ENCODE measurements at regions not wholly inside any gene's neighbourhood (a gene's known extent, or its start where the extent isn't known, plus 50 kb on each side); places are given as distances from the start of the nearest gene placed in this dataset.
"Not testable (repeated sequence)": the region's sequence is repeated elsewhere in the genome, so short reads cannot be mapped to it uniquely, and the experiment has no call there.

- not testable (repeated sequence) for H3K27me3 ChIP-seq (ENCODE audit: control insufficient read depth in 3 of 3, insufficient read depth in 3 of 3, low read length in 3 of 3); H3K9me3 ChIP-seq (ENCODE audit: control insufficient read depth in 2 of 2, insufficient read depth in 1 of 2, low read depth in 1 of 2, low read length in 1 of 2); FAIRE-seq; H3K27ac ChIP-seq (ENCODE audit: low read depth in 1 of 3, low read length in 2 of 3); DNase-seq; H3K36me3 ChIP-seq (ENCODE audit: control insufficient read depth in 3 of 3, insufficient read depth in 2 of 3, low read depth in 1 of 3, low read length in 3 of 3); H3K4me1 ChIP-seq (ENCODE audit: control insufficient read depth in 3 of 3, insufficient read depth in 2 of 3, low read depth in 1 of 3, low read length in 2 of 3); H3K4me3 ChIP-seq (ENCODE audit: low read depth in 1 of 3, low read length in 3 of 3)
- 72% methylated on average over 3 of the region's 11 CpGs; no CpG with 5 or more reads in 2 of the 3 donors for WGBS, 3 donors
Observed at GRCh38 chr15:84360902-84361301, 125.3 kb downstream of the GOLGA6L4 start.

- not testable (repeated sequence) for H3K9me3 ChIP-seq (ENCODE audit: control insufficient read depth in 2 of 2, insufficient read depth in 1 of 2, low read depth in 1 of 2, low read length in 1 of 2); H3K4me3 ChIP-seq (ENCODE audit: low read depth in 1 of 3, low read length in 3 of 3); FAIRE-seq; DNase-seq; H3K4me1 ChIP-seq (ENCODE audit: control insufficient read depth in 3 of 3, insufficient read depth in 2 of 3, low read depth in 1 of 3, low read length in 2 of 3); H3K27me3 ChIP-seq (ENCODE audit: control insufficient read depth in 3 of 3, insufficient read depth in 3 of 3, low read length in 3 of 3); H3K27ac ChIP-seq (ENCODE audit: low read depth in 1 of 3, low read length in 2 of 3); H3K36me3 ChIP-seq (ENCODE audit: control insufficient read depth in 3 of 3, insufficient read depth in 2 of 3, low read depth in 1 of 3, low read length in 3 of 3)
Observed at GRCh38 chr15:84384421-84384820, 148.8 kb downstream of the GOLGA6L4 start.

- no peaks in the 10 kb centered on the region for H3K4me1 ChIP-seq (ENCODE audit: control insufficient read depth in 3 of 3, insufficient read depth in 2 of 3, low read depth in 1 of 3, low read length in 2 of 3)
- no peak overlapping the region for H3K27ac ChIP-seq (ENCODE audit: low read depth in 1 of 3, low read length in 2 of 3)
- DNase-seq = no peak
- H3K36me3 ChIP-seq (ENCODE audit: control insufficient read depth in 3 of 3, insufficient read depth in 2 of 3, low read depth in 1 of 3, low read length in 3 of 3) = no peaks in the 10 kb centered on the region
- FAIRE-seq = no peak
- H3K9me3 ChIP-seq (ENCODE audit: control insufficient read depth in 2 of 2, insufficient read depth in 1 of 2, low read depth in 1 of 2, low read length in 1 of 2) = no peaks in the 10 kb centered on the region
- no peak overlapping the region for H3K4me3 ChIP-seq (ENCODE audit: low read depth in 1 of 3, low read length in 3 of 3)
- H3K27me3 ChIP-seq (ENCODE audit: control insufficient read depth in 3 of 3, insufficient read depth in 3 of 3, low read length in 3 of 3) = no peaks in the 10 kb centered on the region
- WGBS, 3 donors = 36 to 70% (median 69%) methylated on average over 7 to 8 of the region's 8 CpGs
Observed at GRCh38 chr15:84387086-84387485, 151.5 kb downstream of the GOLGA6L4 start.

- H3K27me3 ChIP-seq (ENCODE audit: control insufficient read depth in 3 of 3, insufficient read depth in 3 of 3, low read length in 3 of 3); DNase-seq; H3K9me3 ChIP-seq (ENCODE audit: control insufficient read depth in 2 of 2, insufficient read depth in 1 of 2, low read depth in 1 of 2, low read length in 1 of 2); H3K4me3 ChIP-seq (ENCODE audit: low read depth in 1 of 3, low read length in 3 of 3); FAIRE-seq; H3K36me3 ChIP-seq (ENCODE audit: control insufficient read depth in 3 of 3, insufficient read depth in 2 of 3, low read depth in 1 of 3, low read length in 3 of 3); H3K27ac ChIP-seq (ENCODE audit: low read depth in 1 of 3, low read length in 2 of 3); H3K4me1 ChIP-seq (ENCODE audit: control insufficient read depth in 3 of 3, insufficient read depth in 2 of 3, low read depth in 1 of 3, low read length in 2 of 3): not testable (repeated sequence)
- WGBS, 3 donors = 71 to 97% (median 93%) methylated on average over 1 of the region's 1 CpG
Observed at GRCh38 chr15:84388201-84388600, 152.6 kb downstream of the GOLGA6L4 start.

- not testable (repeated sequence) for FAIRE-seq; H3K4me3 ChIP-seq (ENCODE audit: low read depth in 1 of 3, low read length in 3 of 3); H3K4me1 ChIP-seq (ENCODE audit: control insufficient read depth in 3 of 3, insufficient read depth in 2 of 3, low read depth in 1 of 3, low read length in 2 of 3); DNase-seq; H3K27ac ChIP-seq (ENCODE audit: low read depth in 1 of 3, low read length in 2 of 3); H3K36me3 ChIP-seq (ENCODE audit: control insufficient read depth in 3 of 3, insufficient read depth in 2 of 3, low read depth in 1 of 3, low read length in 3 of 3); H3K27me3 ChIP-seq (ENCODE audit: control insufficient read depth in 3 of 3, insufficient read depth in 3 of 3, low read length in 3 of 3); H3K9me3 ChIP-seq (ENCODE audit: control insufficient read depth in 2 of 2, insufficient read depth in 1 of 2, low read depth in 1 of 2, low read length in 1 of 2)
- 46 to 57% (median 55%) methylated on average over 1 of the region's 2 CpGs for WGBS, 3 donors
Observed at GRCh38 chr15:84388638-84389037, 153.1 kb downstream of the GOLGA6L4 start.

GRCh38 chr15:84390324-84390723 is 154.8 kb downstream of the GOLGA6L4 start:
- H3K27ac ChIP-seq (ENCODE audit: low read depth in 1 of 3, low read length in 2 of 3); DNase-seq; H3K9me3 ChIP-seq (ENCODE audit: control insufficient read depth in 2 of 2, insufficient read depth in 1 of 2, low read depth in 1 of 2, low read length in 1 of 2); H3K27me3 ChIP-seq (ENCODE audit: control insufficient read depth in 3 of 3, insufficient read depth in 3 of 3, low read length in 3 of 3); FAIRE-seq; H3K4me1 ChIP-seq (ENCODE audit: control insufficient read depth in 3 of 3, insufficient read depth in 2 of 3, low read depth in 1 of 3, low read length in 2 of 3); H3K4me3 ChIP-seq (ENCODE audit: low read depth in 1 of 3, low read length in 3 of 3); H3K36me3 ChIP-seq (ENCODE audit: control insufficient read depth in 3 of 3, insufficient read depth in 2 of 3, low read depth in 1 of 3, low read length in 3 of 3): not testable (repeated sequence)
- 47 to 92% (median 70%) methylated on average over 3 to 4 of the region's 4 CpGs for WGBS, 3 donors

GRCh38 chr15:84391191-84391590 is 155.6 kb downstream of the GOLGA6L4 start:
- DNase-seq (no peak), FAIRE-seq (no peak)
- Histone ChIP-seq H3K27ac (ENCODE audit: low read depth in 1 of 3, low read length in 2 of 3) (no peak overlapping the region), H3K4me3 (ENCODE audit: low read depth in 1 of 3, low read length in 3 of 3) (no peak overlapping the region), H3K4me1 (ENCODE audit: control insufficient read depth in 3 of 3, insufficient read depth in 2 of 3, low read depth in 1 of 3, low read length in 2 of 3) (no peaks in the 10 kb centered on the region), H3K27me3 (ENCODE audit: control insufficient read depth in 3 of 3, insufficient read depth in 3 of 3, low read length in 3 of 3) (no peaks in the 10 kb centered on the region), H3K9me3 (ENCODE audit: control insufficient read depth in 2 of 2, insufficient read depth in 1 of 2, low read depth in 1 of 2, low read length in 1 of 2) (no peaks in the 10 kb centered on the region), H3K36me3 (ENCODE audit: control insufficient read depth in 3 of 3, insufficient read depth in 2 of 3, low read depth in 1 of 3, low read length in 3 of 3) (no peaks in the 10 kb centered on the region)
- WGBS, 3 donors = 64 to 70% (median 64%) methylated on average over 3 of the region's 3 CpGs

GRCh38 chr15:84392020-84392419 is 156.4 kb downstream of the GOLGA6L4 start:
- 82 to 96% (median 83%) methylated on average over 7 of the region's 7 CpGs for WGBS, 3 donors
- H3K9me3 ChIP-seq (ENCODE audit: control insufficient read depth in 2 of 2, insufficient read depth in 1 of 2, low read depth in 1 of 2, low read length in 1 of 2); H3K4me3 ChIP-seq (ENCODE audit: low read depth in 1 of 3, low read length in 3 of 3); H3K4me1 ChIP-seq (ENCODE audit: control insufficient read depth in 3 of 3, insufficient read depth in 2 of 3, low read depth in 1 of 3, low read length in 2 of 3); H3K36me3 ChIP-seq (ENCODE audit: control insufficient read depth in 3 of 3, insufficient read depth in 2 of 3, low read depth in 1 of 3, low read length in 3 of 3); H3K27ac ChIP-seq (ENCODE audit: low read depth in 1 of 3, low read length in 2 of 3); H3K27me3 ChIP-seq (ENCODE audit: control insufficient read depth in 3 of 3, insufficient read depth in 3 of 3, low read length in 3 of 3); DNase-seq; FAIRE-seq: not testable (repeated sequence)

- not testable (repeated sequence) for FAIRE-seq; H3K36me3 ChIP-seq (ENCODE audit: control insufficient read depth in 3 of 3, insufficient read depth in 2 of 3, low read depth in 1 of 3, low read length in 3 of 3); H3K27me3 ChIP-seq (ENCODE audit: control insufficient read depth in 3 of 3, insufficient read depth in 3 of 3, low read length in 3 of 3); H3K4me1 ChIP-seq (ENCODE audit: control insufficient read depth in 3 of 3, insufficient read depth in 2 of 3, low read depth in 1 of 3, low read length in 2 of 3); H3K9me3 ChIP-seq (ENCODE audit: control insufficient read depth in 2 of 2, insufficient read depth in 1 of 2, low read depth in 1 of 2, low read length in 1 of 2); H3K4me3 ChIP-seq (ENCODE audit: low read depth in 1 of 3, low read length in 3 of 3); H3K27ac ChIP-seq (ENCODE audit: low read depth in 1 of 3, low read length in 2 of 3)
- peak; percentile 1 to 10 for DNase-seq
- 14 to 44% (median 19%) methylated on average over 8 of the region's 8 CpGs for WGBS, 3 donors
Observed at GRCh38 chr15:84393386-84393936, 157.9 kb downstream of the GOLGA6L4 start.

Measured in small intestine (tissue), 7 donors.